ENCODE measurements at regions not wholly inside any gene's neighbourhood (a gene's known extent, or its start where the extent isn't known, plus 50 kb on each side); places are given as distances from the start of the nearest gene placed in this dataset.

GRCh38 chr1:38662126-38662525 is 197.4 kb downstream of the RRAGC start:
- no peak for TF ChIP-seq CTCF (conservative IDR thresholded peaks at IDR 0.05)
- H3K79me2 ChIP-seq (ENCODE audit: insufficient read depth, low read length) = no peaks in the 10 kb centered on the region
- no peak overlapping the region for H2AFZ ChIP-seq (ENCODE audit: low read length)
- H2BK120ac ChIP-seq (ENCODE audit: low read depth, low read length, poor library complexity, severe bottlenecking) = no peak overlapping the region
- H4K91ac ChIP-seq (ENCODE audit: insufficient read length, low read depth, low read length) = no peak overlapping the region
- no peak overlapping the region for H3T11ph ChIP-seq (ENCODE audit: low read length)
- DNase-seq = no peak
- H3K14ac ChIP-seq (ENCODE audit: insufficient read depth, low read length) = no peak overlapping the region; the same call in 1 of the 2 replicates
- Mint-ChIP-seq H3K36me3 (ENCODE audit: insufficient read depth in 1 of 3, low read depth in 3 of 3) (peaks cover 0 to 12% (median 3%) of the 10 kb centered on the region in 3 experiments; a peak in 3 of 7 replicates), H3K4me3 (no peak overlapping the region), H3K9me3 (peaks cover 13 to 18% of the 10 kb centered on the region in 2 experiments), H3K4me1 (peaks cover 4% of the 10 kb centered on the region in 2 experiments), H3K27ac (no peak overlapping the region), H3K27me3 (ENCODE audit: low read depth) (peaks cover 18% of the 10 kb centered on the region)
- no peak overlapping the region for H3K4ac ChIP-seq (ENCODE audit: low read depth, low read length)
- no peak overlapping the region for H4K5ac ChIP-seq (ENCODE audit: insufficient read length, low read depth, low read length)
- H3K56ac ChIP-seq (ENCODE audit: insufficient read length, low read depth, low read length) = no peak overlapping the region
- no peak overlapping the region for H2BK15ac ChIP-seq (ENCODE audit: low read depth, low read length)
- H3K23ac ChIP-seq (ENCODE audit: insufficient read length, low read depth, low read length) = no peak overlapping the region
- no peak overlapping the region for H3K18ac ChIP-seq (ENCODE audit: insufficient read length, low read depth, low read length)
- no peaks in the 10 kb centered on the region for H3K79me1 ChIP-seq (ENCODE audit: insufficient read depth, low read depth, low read length, poor library complexity, severe bottlenecking)
- no peak overlapping the region for H2BK20ac ChIP-seq (ENCODE audit: low read depth, low read length, poor library complexity, severe bottlenecking)
- no peak overlapping the region for H3K4me2 ChIP-seq (ENCODE audit: insufficient read depth, insufficient read length, low read length)
- no peak overlapping the region for H3K9ac ChIP-seq (ENCODE audit: extremely low read depth, insufficient read length, low read length)
- H2AK5ac ChIP-seq (ENCODE audit: insufficient read length, low read length) = no peak overlapping the region
- no CpG with 5 or more reads among the region's 7 CpGs for WGBS (ENCODE audit: extremely low coverage, insufficient read length, low lambda C conversion rate)
- no peaks in the 10 kb centered on the region for H3K27me3 ChIP-seq (ENCODE audit: insufficient read depth, low read length)
- H3K9me3 ChIP-seq (ENCODE audit: control insufficient read depth, low read depth, low read length) = peaks cover 11% of the 10 kb centered on the region
- H2BK5ac ChIP-seq (ENCODE audit: insufficient read length, low read length) = no peak overlapping the region
- H3K27ac ChIP-seq (ENCODE audit: insufficient read length, low read depth, low read length) = no peak overlapping the region
- H4K20me1 ChIP-seq (ENCODE audit: control insufficient read depth, insufficient read depth, insufficient read length) = no peaks in the 10 kb centered on the region
- H3K23me2 ChIP-seq (ENCODE audit: insufficient read length, low read depth, low read length, poor library complexity, severe bottlenecking) = no peaks in the 10 kb centered on the region
- H3K4me1 ChIP-seq (ENCODE audit: insufficient read depth, low read length) = no peaks in the 10 kb centered on the region
- no peak overlapping the region for H4K8ac ChIP-seq (replicated peaks; ENCODE audit: insufficient read length, low read depth, low read length)
- H2BK12ac ChIP-seq (ENCODE audit: insufficient read length, low read depth, low read length) = no peak overlapping the region

All from H9 (cell line).